ENCODE measurements at regions not wholly inside any gene's neighbourhood (a gene's known extent, or its start where the extent isn't known, plus 50 kb on each side); places are given as distances from the start of the nearest gene placed in this dataset.
"Not testable (repeated sequence)": the region's sequence is repeated elsewhere in the genome, so short reads cannot be mapped to it uniquely, and the experiment has no call there.

GRCh38 chr2:215889240-215889969, 123.9 kb downstream of the MREG start:
- TF ChIP-seq POLR2A (IDR thresholded peaks at IDR 0.05; ENCODE audit: insufficient read depth in 1 of 2, low read depth in 2 of 2, low read length in 2 of 2); HDAC6 (IDR thresholded peaks at IDR 0.05; ENCODE audit: low read depth, low read length); YY1 (IDR thresholded peaks at IDR 0.05; ENCODE audit: insufficient read depth, insufficient replicate concordance, low read depth, low read length); ZNF121 (CRISPR knock-in tag; IDR thresholded peaks at IDR 0.05); MXI1 (IDR thresholded peaks at IDR 0.05; ENCODE audit: borderline replicate concordance, low read depth, low read length); MYC (CRISPR knock-in tag; IDR thresholded peaks at IDR 0.05; ENCODE audit: borderline replicate concordance); HMGXB4 (CRISPR knock-in tag; IDR thresholded peaks at IDR 0.05; ENCODE audit: borderline replicate concordance in 1 of 2, low read depth in 1 of 2); RBFOX2 (IDR thresholded peaks at IDR 0.05; ENCODE audit: low read depth, low read length); ASH2L (IDR thresholded peaks at IDR 0.05; ENCODE audit: insufficient read length, low read depth, low read length): not testable (repeated sequence)

Measured in HepG2 (cell line).